ENCODE measurements at regions not wholly inside any gene's neighbourhood (a gene's known extent, or its start where the extent isn't known, plus 50 kb on each side); places are given as distances from the start of the nearest gene placed in this dataset.

- ATAC-seq, result no peak
- no peaks in the 10 kb centered on the region for H3K4me1 ChIP-seq (ENCODE audit: control insufficient read depth in 1 of 2, insufficient read depth in 2 of 2, low read length in 2 of 2)
- TF ChIP-seq, protein P1, sequence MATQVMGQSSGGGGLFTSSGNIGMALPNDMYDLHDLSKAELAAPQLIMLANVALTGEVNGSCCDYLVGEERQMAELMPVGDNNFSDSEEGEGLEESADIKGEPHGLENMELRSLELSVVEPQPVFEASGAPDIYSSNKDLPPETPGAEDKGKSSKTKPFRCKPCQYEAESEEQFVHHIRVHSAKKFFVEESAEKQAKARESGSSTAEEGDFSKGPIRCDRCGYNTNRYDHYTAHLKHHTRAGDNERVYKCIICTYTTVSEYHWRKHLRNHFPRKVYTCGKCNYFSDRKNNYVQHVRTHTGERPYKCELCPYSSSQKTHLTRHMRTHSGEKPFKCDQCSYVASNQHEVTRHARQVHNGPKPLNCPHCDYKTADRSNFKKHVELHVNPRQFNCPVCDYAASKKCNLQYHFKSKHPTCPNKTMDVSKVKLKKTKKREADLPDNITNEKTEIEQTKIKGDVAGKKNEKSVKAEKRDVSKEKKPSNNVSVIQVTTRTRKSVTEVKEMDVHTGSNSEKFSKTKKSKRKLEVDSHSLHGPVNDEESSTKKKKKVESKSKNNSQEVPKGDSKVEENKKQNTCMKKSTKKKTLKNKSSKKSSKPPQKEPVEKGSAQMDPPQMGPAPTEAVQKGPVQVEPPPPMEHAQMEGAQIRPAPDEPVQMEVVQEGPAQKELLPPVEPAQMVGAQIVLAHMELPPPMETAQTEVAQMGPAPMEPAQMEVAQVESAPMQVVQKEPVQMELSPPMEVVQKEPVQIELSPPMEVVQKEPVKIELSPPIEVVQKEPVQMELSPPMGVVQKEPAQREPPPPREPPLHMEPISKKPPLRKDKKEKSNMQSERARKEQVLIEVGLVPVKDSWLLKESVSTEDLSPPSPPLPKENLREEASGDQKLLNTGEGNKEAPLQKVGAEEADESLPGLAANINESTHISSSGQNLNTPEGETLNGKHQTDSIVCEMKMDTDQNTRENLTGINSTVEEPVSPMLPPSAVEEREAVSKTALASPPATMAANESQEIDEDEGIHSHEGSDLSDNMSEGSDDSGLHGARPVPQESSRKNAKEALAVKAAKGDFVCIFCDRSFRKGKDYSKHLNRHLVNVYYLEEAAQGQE (IDR thresholded peaks at IDR 0.05; ENCODE audit: low read depth), result no peak
- TF ChIP-seq YY1 (IDR thresholded peaks at IDR 0.05; ENCODE audit: extremely low read depth, insufficient replicate concordance, low read depth, low read length) (no peak), SIN3A (IDR thresholded peaks at IDR 0.05; ENCODE audit: low read depth) (no peak), JUND (IDR thresholded peaks at IDR 0.05) (no peak), EZH2phosphoT487 (IDR thresholded peaks at IDR 0.05; ENCODE audit: borderline replicate concordance) (no peak), ZFX (IDR thresholded peaks at IDR 0.05) (no peak), ELF1 (IDR thresholded peaks at IDR 0.05; ENCODE audit: borderline replicate concordance, low read depth) (no peak), EZH2 (IDR thresholded peaks at IDR 0.05) (no peak), EGR1 (IDR thresholded peaks at IDR 0.05; ENCODE audit: low read depth) (no peak)
- no peak overlapping the region for H3K27ac ChIP-seq (ENCODE audit: low read depth, low read length)
- RAD21 ChIA-PET (ENCODE audit: low non-redundant PET in 1 of 2, low total read pairs in 2 of 2, uncharacterized antibody in 2 of 2, unreplicated experiment in 2 of 2), result no interaction called here
- POLR2A ChIA-PET, result no interaction called here
- no TSS peak for BruUV-seq (replicated peaks)
- no peak overlapping the region for H3K9ac ChIP-seq (ENCODE audit: low read length)
- DNase-seq (ENCODE audit: low read depth, low spot score), result no peak
- no peaks in the 10 kb centered on the region for H3K79me2 ChIP-seq (ENCODE audit: insufficient read depth, low read length)
- CTCF ChIA-PET, result no interaction called here
- H3K27me3 ChIP-seq (ENCODE audit: insufficient read depth, low read length), result no peaks in the 10 kb centered on the region
- no peak overlapping the region for H3K4me3 ChIP-seq (replicated peaks in 1 of 2; ENCODE audit: low read depth in 1 of 2, low read length in 2 of 2)
- H3K4me2 ChIP-seq (ENCODE audit: low read length), result no peak overlapping the region
- intact Hi-C loops (cut with micrococcal nuclease), result no loop called here
- no peaks in the 10 kb centered on the region for H4K20me1 ChIP-seq (ENCODE audit: insufficient read depth)
- H3K36me3 ChIP-seq (ENCODE audit: control insufficient read depth in 1 of 2, insufficient read depth in 2 of 2, low read length in 2 of 2), result no peaks in the 10 kb centered on the region
- peaks cover 10 to 24% of the 10 kb centered on the region in 2 experiments; a peak in 2 of 4 replicates for H3K9me3 ChIP-seq (ENCODE audit: control insufficient read depth in 1 of 2, insufficient read depth in 1 of 2, low read depth in 1 of 2, low read length in 2 of 2)
- no peak overlapping the region for H2AFZ ChIP-seq (ENCODE audit: low read depth, low read length, poor library complexity, severe bottlenecking)
- no peaks in the 10 kb centered on the region for H3K9me2 ChIP-seq (ENCODE audit: insufficient read depth)
These were observed 179.2 kb upstream of the KHDRBS2 start for GRCh38 chr6:62465206-62465605.
